Mesothelial cell of epicardium (in vitro differentiated cells): ENCODE measurements at regions not wholly inside any gene's neighbourhood (a gene's known extent, or its start where the extent isn't known, plus 50 kb on each side); places are given as distances from the start of the nearest gene placed in this dataset.

Source experiments
- DNase-seq, 2 experiments: peaks; one replicate each; pipeline ENCODE4 v3.0.0; 2021; ENCODE audit warnings: low spot score in 2 of 2; ENCODE audit not compliant: unreplicated experiment in 2 of 2
- H3K27ac Mint-ChIP-seq: 2 replicates; pipeline ENCODE4 v1.8.0; 2021; ENCODE audit warnings: mixed read lengths
- H3K27me3 Mint-ChIP-seq: 2 replicates; pipeline ENCODE4 v1.8.0; 2021; ENCODE audit warnings: low read depth, mixed read lengths
- H3K36me3 Mint-ChIP-seq: 2 replicates; pipeline ENCODE4 v1.8.0; 2021; ENCODE audit warnings: mixed read lengths
- H3K4me1 Mint-ChIP-seq: 2 replicates; pipeline ENCODE4 v1.8.0; 2021; ENCODE audit warnings: mixed read lengths
- H3K4me3 Mint-ChIP-seq: 2 replicates; pipeline ENCODE4 v1.8.0; 2021; ENCODE audit warnings: mild to moderate bottlenecking, moderate library complexity, mixed read lengths
- H3K9me3 Mint-ChIP-seq: 2 replicates; pipeline ENCODE4 v1.8.0; 2021; ENCODE audit warnings: mixed read lengths
- TF ChIP-seq, protein P1 (sequence below): fragments of 200-600 bp; sonication (generic); IDR thresholded peaks from one replicate; pipeline ENCODE4 v1.5.0; 2021; ENCODE audit warnings: antibody characterized with exemption; ENCODE audit not compliant: unreplicated experiment

DNA sequence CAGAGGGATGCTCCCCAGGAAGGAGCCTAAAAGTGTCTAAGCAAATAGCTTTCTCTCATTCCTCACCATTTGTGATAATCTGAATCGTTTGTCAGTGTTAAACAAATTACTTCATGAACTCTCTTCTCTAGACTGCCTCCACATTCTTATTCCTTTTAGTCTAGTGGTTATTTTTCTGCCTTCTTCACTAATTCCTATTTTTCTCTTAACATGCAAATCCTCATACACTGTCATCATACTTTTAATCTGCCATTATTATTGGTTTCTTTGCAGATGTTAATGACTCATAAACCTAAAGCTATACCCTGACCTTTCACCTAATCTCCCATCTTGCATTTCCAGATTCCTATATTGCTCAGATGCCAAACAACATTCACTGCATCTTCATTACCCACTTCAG, 428.9 kb downstream of the EFNA5 start:
- no peaks in the 10 kb centered on the region for H3K36me3 Mint-ChIP-seq
- no peaks in the 10 kb centered on the region for H3K27me3 Mint-ChIP-seq
- TF ChIP-seq, protein P1, sequence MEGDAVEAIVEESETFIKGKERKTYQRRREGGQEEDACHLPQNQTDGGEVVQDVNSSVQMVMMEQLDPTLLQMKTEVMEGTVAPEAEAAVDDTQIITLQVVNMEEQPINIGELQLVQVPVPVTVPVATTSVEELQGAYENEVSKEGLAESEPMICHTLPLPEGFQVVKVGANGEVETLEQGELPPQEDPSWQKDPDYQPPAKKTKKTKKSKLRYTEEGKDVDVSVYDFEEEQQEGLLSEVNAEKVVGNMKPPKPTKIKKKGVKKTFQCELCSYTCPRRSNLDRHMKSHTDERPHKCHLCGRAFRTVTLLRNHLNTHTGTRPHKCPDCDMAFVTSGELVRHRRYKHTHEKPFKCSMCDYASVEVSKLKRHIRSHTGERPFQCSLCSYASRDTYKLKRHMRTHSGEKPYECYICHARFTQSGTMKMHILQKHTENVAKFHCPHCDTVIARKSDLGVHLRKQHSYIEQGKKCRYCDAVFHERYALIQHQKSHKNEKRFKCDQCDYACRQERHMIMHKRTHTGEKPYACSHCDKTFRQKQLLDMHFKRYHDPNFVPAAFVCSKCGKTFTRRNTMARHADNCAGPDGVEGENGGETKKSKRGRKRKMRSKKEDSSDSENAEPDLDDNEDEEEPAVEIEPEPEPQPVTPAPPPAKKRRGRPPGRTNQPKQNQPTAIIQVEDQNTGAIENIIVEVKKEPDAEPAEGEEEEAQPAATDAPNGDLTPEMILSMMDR: no peak
- no peaks in the 10 kb centered on the region for H3K9me3 Mint-ChIP-seq
- H3K4me3 Mint-ChIP-seq: no peak overlapping the region
- H3K27ac Mint-ChIP-seq: no peak overlapping the region
- no peaks in the 10 kb centered on the region for H3K4me1 Mint-ChIP-seq
- no peak for DNase-seq

DNA sequence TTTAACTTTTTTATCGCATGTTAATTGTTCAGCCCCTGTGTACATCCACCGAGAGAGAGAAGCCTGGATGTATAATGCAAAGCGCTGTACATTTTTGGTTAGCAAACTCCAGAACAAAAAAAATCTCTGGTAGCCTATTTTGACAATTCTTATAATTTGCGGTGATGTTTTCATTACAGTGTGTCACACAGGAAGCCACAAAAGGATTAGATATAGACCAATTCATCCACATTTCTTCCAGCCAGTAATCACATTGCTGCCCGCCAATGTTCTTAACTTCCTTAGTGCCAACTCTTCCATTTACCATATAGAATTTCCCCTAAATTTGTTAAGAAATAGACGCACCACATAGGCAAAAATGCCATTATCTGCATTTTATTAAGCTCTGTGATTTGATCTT, 435.6 kb downstream of the EFNA5 start:
- Mint-ChIP-seq H3K4me3 (no peak overlapping the region), H3K36me3 (no peaks in the 10 kb centered on the region), H3K27me3 (no peaks in the 10 kb centered on the region), H3K4me1 (peaks cover 18% of the 10 kb centered on the region), H3K9me3 (no peaks in the 10 kb centered on the region), H3K27ac (no peak overlapping the region)
- DNase-seq: no peak
- TF ChIP-seq, protein P1: no peak

DNA sequence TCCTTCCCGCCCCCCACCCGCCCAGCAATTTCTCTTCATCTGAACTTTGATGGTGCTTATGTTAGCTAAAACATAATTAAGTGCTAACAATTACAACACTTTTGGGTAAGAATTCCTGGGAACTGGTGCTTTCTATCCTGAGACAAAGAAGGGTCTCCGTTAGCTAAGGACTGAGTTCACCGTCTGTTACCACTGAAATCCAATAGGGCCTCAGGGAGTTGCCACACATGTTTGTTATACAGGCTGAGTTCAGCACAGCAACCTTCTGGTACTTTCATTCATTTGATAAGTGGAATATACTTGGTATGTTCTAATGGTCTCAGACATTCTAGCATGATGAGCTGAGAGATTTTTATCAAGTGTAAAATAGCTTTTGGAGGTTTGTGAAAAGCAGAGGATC, 437.9 kb downstream of the EFNA5 start:
- Mint-ChIP-seq H3K9me3 (no peaks in the 10 kb centered on the region), H3K27ac (no peak overlapping the region), H3K4me3 (no peak overlapping the region), H3K4me1 (peaks cover 26% of the 10 kb centered on the region), H3K27me3 (no peaks in the 10 kb centered on the region), H3K36me3 (no peaks in the 10 kb centered on the region)
- no peak for DNase-seq
- TF ChIP-seq, protein P1: no peak

DNA sequence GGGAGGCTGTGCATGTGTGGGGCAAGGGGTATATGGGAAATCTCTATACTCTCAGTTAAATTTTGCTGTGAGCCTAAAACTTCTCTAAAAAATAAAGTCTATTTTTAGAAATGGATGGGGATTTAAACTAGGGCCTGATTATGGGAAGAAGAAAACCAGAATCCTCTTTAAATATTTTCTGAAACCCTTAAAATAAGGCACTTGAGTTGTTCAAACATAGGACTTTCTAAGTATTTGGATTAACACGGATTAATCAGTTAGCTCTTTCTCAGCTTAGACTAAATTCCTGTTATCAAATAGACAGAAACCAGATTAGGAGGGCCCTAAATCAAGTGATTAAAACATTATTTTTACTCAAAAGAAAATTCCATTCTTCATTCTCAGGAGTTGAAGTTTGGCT, 438.4 kb downstream of the EFNA5 start:
- TF ChIP-seq, protein P1: no peak
- no peaks in the 10 kb centered on the region for H3K27me3 Mint-ChIP-seq
- no peaks in the 10 kb centered on the region for H3K9me3 Mint-ChIP-seq
- H3K27ac Mint-ChIP-seq: no peak overlapping the region
- peaks cover 26% of the 10 kb centered on the region for H3K4me1 Mint-ChIP-seq
- no peak for DNase-seq
- no peak overlapping the region for H3K4me3 Mint-ChIP-seq
- no peaks in the 10 kb centered on the region for H3K36me3 Mint-ChIP-seq

DNA sequence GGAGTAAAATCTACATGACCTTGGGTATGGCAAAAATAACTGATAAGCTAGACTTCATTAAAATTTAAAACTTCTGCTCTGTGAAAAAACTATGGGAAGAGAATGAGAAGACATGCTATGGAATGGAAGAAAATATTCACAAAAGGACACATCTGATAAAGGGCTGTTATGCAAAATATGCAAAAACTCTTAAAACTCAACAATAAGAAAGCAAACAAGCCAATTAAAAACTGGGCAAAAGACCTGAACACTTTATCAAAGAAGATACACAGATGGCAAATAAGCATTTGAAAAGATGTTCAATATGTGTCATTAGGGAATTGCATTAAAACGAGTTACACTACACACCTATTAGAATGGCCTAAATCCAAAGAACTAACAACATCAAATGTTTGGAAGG, 439.5 kb downstream of the EFNA5 start:
- Mint-ChIP-seq H3K27ac (no peak overlapping the region), H3K4me3 (no peak overlapping the region), H3K27me3 (no peaks in the 10 kb centered on the region), H3K36me3 (no peaks in the 10 kb centered on the region), H3K9me3 (peaks cover under 1% of the 10 kb centered on the region), H3K4me1 (peaks cover 26% of the 10 kb centered on the region)
- TF ChIP-seq, protein P1: no peak
- no peak for DNase-seq

DNA sequence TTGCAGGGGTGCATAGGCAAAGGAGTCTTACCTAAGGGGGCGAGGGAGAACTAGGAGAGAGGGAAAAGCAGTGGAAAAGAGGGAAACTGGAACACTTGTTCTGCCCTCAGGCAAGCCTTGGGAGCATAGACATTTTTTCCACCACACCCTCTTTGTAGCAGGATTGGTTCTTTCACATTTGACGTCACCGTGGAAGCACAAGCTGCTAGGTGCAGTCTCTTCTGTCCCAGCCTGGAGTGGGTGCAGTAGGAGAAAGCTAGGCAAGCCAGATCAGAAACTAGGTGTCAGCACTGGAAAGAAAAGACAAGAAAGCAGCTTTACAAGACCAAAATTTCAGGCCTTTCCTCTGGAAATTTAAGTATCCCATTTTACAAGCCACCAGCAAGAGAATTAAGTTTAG, 440.4 kb downstream of the EFNA5 start:
- Mint-ChIP-seq H3K9me3 (peaks cover 9% of the 10 kb centered on the region), H3K4me1 (peaks cover 26% of the 10 kb centered on the region), H3K27ac (no peak overlapping the region), H3K36me3 (no peaks in the 10 kb centered on the region), H3K4me3 (no peak overlapping the region), H3K27me3 (no peaks in the 10 kb centered on the region)
- TF ChIP-seq, protein P1: no peak
- no peak for DNase-seq
